Astrocyte of the hippocampus (primary cell): ENCODE measurements at regions not wholly inside any gene's neighbourhood (a gene's known extent, or its start where the extent isn't known, plus 50 kb on each side); places are given as distances from the start of the nearest gene placed in this dataset.
"Not testable (repeated sequence)": the region's sequence is repeated elsewhere in the genome, so short reads cannot be mapped to it uniquely, and the experiment has no call there.

Source experiments
- DNase-seq: peaks from one replicate; pipeline ENCODE4 v3.0.0; 2011; ENCODE audit warnings: low read depth, low spot score

GRCh38 chr7:24134535-24134934 lies 149.5 kb upstream of the NPY start:
- no peak for DNase-seq

- DNase-seq: no peak
These were observed 148.8 kb upstream of the NPY start for GRCh38 chr7:24135003-24135817.

- no peak for DNase-seq
These were observed 146.7 kb upstream of the NPY start for GRCh38 chr7:24137338-24137737.

GRCh38 chr7:24138343-24138742 lies 145.6 kb upstream of the NPY start:
- peak; percentile 34 for DNase-seq

- no peak for DNase-seq
These were observed 144.0 kb upstream of the NPY start for GRCh38 chr7:24140001-24140400.

GRCh38 chr7:24141874-24142509 lies 142.0 kb upstream of the NPY start:
- no peak for DNase-seq

- peak; percentile 83 for DNase-seq
These were observed 140.4 kb upstream of the NPY start for GRCh38 chr7:24143547-24143946.

- DNase-seq: no peak
These were observed 132.0 kb upstream of the NPY start for GRCh38 chr7:24151944-24152343.

GRCh38 chr7:24152356-24152755 lies 131.6 kb upstream of the NPY start:
- DNase-seq: peak; percentile 39

GRCh38 chr7:24152877-24153472 lies 131.0 kb upstream of the NPY start:
- no peak for DNase-seq

GRCh38 chr7:24157666-24158065 lies 126.3 kb upstream of the NPY start:
- DNase-seq: no peak

- peak; percentile 72 for DNase-seq
These were observed 125.0 kb upstream of the NPY start for GRCh38 chr7:24158975-24159374.

- DNase-seq: no peak
These were observed 119.6 kb upstream of the NPY start for GRCh38 chr7:24164401-24164800.

GRCh38 chr7:24169077-24169624 lies 114.8 kb upstream of the NPY start:
- DNase-seq: no peak

GRCh38 chr7:24171951-24172350 lies 112.0 kb upstream of the NPY start:
- not testable (repeated sequence) for DNase-seq

GRCh38 chr7:24172856-24173255 lies 111.1 kb upstream of the NPY start:
- no peak for DNase-seq

GRCh38 chr7:24175603-24176002 lies 108.4 kb upstream of the NPY start:
- no peak for DNase-seq

GRCh38 chr7:24178811-24179570 lies 105.0 kb upstream of the NPY start:
- no peak for DNase-seq

- DNase-seq: no peak
These were observed 92.6 kb upstream of the NPY start for GRCh38 chr7:24191362-24191761.

- DNase-seq: peak; percentile 58
These were observed 91.9 kb upstream of the NPY start for GRCh38 chr7:24192053-24192452.

GRCh38 chr7:24192691-24193090 lies 91.3 kb upstream of the NPY start:
- no peak for DNase-seq

- DNase-seq: no peak
These were observed 86.1 kb upstream of the NPY start for GRCh38 chr7:24197852-24198251.
